Hepatocyte (in vitro differentiated cells): ENCODE measurements at regions not wholly inside any gene's neighbourhood (a gene's known extent, or its start where the extent isn't known, plus 50 kb on each side); places are given as distances from the start of the nearest gene placed in this dataset.

Experiments
- DNase-seq: peaks from one replicate; pipeline ENCODE4 v3.0.0-alpha.2; 2016; ENCODE audit warnings: low spot score
- H2AFZ ChIP-seq: fragments of 200-600 bp; sonication (generic); 2 replicates; pipeline ENCODE4 v1.6.0; 2016; ENCODE audit warnings: antibody characterized with exemption, mild to moderate bottlenecking
- H3K27ac ChIP-seq: fragments of 200-600 bp; sonication (generic); 2 replicates; pipeline ENCODE4 v1.5.1; 2016; ENCODE audit warnings: mild to moderate bottlenecking
- H3K27me3 ChIP-seq: fragments of 200-600 bp; sonication (generic); 2 replicates; pipeline ENCODE4 v1.6.1; 2016
- H3K36me3 ChIP-seq: fragments of 200-600 bp; sonication (generic); replicated peaks from 2 replicates; pipeline ENCODE4 v1.5.1; 2016; ENCODE audit warnings: low read depth; ENCODE audit not compliant: insufficient read depth
- H3K4me1 ChIP-seq: fragments of 200-600 bp; sonication (generic); 2 replicates; pipeline ENCODE4 v1.5.1; 2016; ENCODE audit warnings: mild to moderate bottlenecking, moderate library complexity; ENCODE audit not compliant: insufficient read depth
- H3K4me2 ChIP-seq: fragments of 200-600 bp; sonication (generic); 2 replicates; pipeline ENCODE4 v1.6.0; 2016
- H3K4me3 ChIP-seq: fragments of 200-600 bp; sonication (generic); 2 replicates; pipeline ENCODE4 v1.5.1; 2016; ENCODE audit warnings: mild to moderate bottlenecking
- H3K79me2 ChIP-seq: fragments of 200-600 bp; sonication (generic); 2 replicates; pipeline ENCODE4 v1.6.0; 2017; ENCODE audit warnings: mild to moderate bottlenecking
- H3K9me2 ChIP-seq: fragments of 200-600 bp; sonication (generic); replicated peaks from 2 replicates; pipeline ENCODE4 v1.6.0; 2017; ENCODE audit warnings: mild to moderate bottlenecking; ENCODE audit not compliant: insufficient read depth
- H3K9me3 ChIP-seq: fragments of 200-600 bp; sonication (generic); 2 replicates; pipeline ENCODE4 v1.5.1; 2016; ENCODE audit warnings: low read depth, mild to moderate bottlenecking
- H4K20me1 ChIP-seq: fragments of 200-600 bp; sonication (generic); 2 replicates; pipeline ENCODE4 v1.6.0; 2016; ENCODE audit warnings: mild to moderate bottlenecking; ENCODE audit not compliant: insufficient read depth, poor library complexity, severe bottlenecking
- CTCF ChIP-seq: fragments of 200-600 bp; sonication (generic); IDR thresholded peaks from 2 replicates; pipeline ENCODE4 v1.5.1; 2016; ENCODE audit warnings: antibody characterized with exemption, mild to moderate bottlenecking; ENCODE audit not compliant: poor library complexity
- EZH2 ChIP-seq: fragments of 200-600 bp; sonication (generic); IDR thresholded peaks from 2 replicates; pipeline ENCODE4 v1.6.1; 2016; ENCODE audit warnings: antibody characterized with exemption, mild to moderate bottlenecking, borderline replicate concordance
- EZH2phosphoT487 ChIP-seq: fragments of 200-600 bp; sonication (generic); IDR thresholded peaks from one replicate; pipeline ENCODE4 v1.6.1; 2018; ENCODE audit warnings: antibody characterized with exemption, mild to moderate bottlenecking, low read depth, moderate library complexity; ENCODE audit not compliant: unreplicated experiment, severe bottlenecking
- WGBS: methylation state at CpG from one replicate; pipeline ENCODE4 v1.1.6; 2016; ENCODE audit warnings: low lambda C conversion rate; ENCODE audit errors: missing lambda C conversion rate; 5-methylcytosine and 5-hydroxymethylcytosine counted together

GRCh38 chr13:110775576-110775975 lies 62.1 kb downstream of the ING1 start:
- Histone ChIP-seq H3K27me3 (no peaks in the 10 kb centered on the region), H3K4me2 (no peak overlapping the region), H4K20me1 (no peaks in the 10 kb centered on the region), H3K9me2 (no peaks in the 10 kb centered on the region), H3K36me3 (no peaks in the 10 kb centered on the region), H3K79me2 (no peaks in the 10 kb centered on the region), H3K4me3 (no peak overlapping the region), H3K4me1 (no peaks in the 10 kb centered on the region), H3K9me3 (no peaks in the 10 kb centered on the region), H3K27ac (no peak overlapping the region), H2AFZ (no peak overlapping the region)
- DNase-seq: no peak
- 89% methylated on average over 5 of the region's 5 CpGs for WGBS
- TF ChIP-seq CTCF (no peak), EZH2phosphoT487 (no peak), EZH2 (no peak)

DNA sequence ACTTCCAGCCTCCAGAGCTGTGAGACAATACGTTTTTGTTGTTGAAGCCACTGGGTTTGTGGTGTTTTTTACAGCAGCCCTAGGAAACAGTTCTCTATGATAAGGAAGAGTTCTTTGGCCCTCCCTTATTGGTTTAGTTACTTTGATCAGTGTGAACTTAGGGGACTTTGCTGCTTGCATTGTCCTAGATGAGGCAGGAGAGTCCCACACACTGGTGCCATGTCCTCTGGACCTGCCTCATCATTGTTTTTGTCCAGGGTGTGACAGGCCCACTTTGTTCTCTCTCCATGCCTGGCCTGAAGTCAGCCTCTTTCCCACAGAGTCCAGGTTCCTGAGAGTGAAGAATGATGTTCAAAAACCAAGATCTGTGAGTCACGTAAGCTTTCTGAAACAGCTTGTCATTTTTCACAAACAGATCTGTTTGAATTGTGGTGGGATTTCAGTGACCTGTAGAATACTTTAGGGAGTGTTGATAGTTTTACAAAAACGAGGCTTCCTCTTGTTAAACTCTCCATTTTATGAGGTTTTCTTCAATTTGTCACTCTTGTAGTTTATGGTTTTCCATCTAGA lies 63.8 kb downstream of the ING1 start:
- Histone ChIP-seq H3K36me3 (no peaks in the 10 kb centered on the region), H3K27me3 (no peaks in the 10 kb centered on the region), H4K20me1 (no peaks in the 10 kb centered on the region), H3K27ac (no peak overlapping the region), H3K4me2 (no peak overlapping the region), H3K9me2 (no peaks in the 10 kb centered on the region), H3K79me2 (no peaks in the 10 kb centered on the region), H3K4me3 (no peak overlapping the region), H3K4me1 (no peaks in the 10 kb centered on the region), H3K9me3 (no peaks in the 10 kb centered on the region), H2AFZ (no peak overlapping the region)
- 62% methylated on average over 3 of the region's 3 CpGs for WGBS
- no peak for TF ChIP-seq CTCF
- TF ChIP-seq EZH2phosphoT487: no peak
- TF ChIP-seq EZH2: no peak
- no peak for DNase-seq

- Histone ChIP-seq H3K9me2 (no peaks in the 10 kb centered on the region), H3K4me1 (no peaks in the 10 kb centered on the region), H4K20me1 (no peaks in the 10 kb centered on the region), H3K9me3 (no peaks in the 10 kb centered on the region), H3K4me2 (no peak overlapping the region), H3K4me3 (no peak overlapping the region), H3K36me3 (no peaks in the 10 kb centered on the region), H3K27me3 (no peaks in the 10 kb centered on the region), H3K27ac (no peak overlapping the region), H2AFZ (no peak overlapping the region), H3K79me2 (no peaks in the 10 kb centered on the region)
- no peak for TF ChIP-seq EZH2
- TF ChIP-seq EZH2phosphoT487: no peak
- TF ChIP-seq CTCF: no peak
- 64% methylated on average over 3 of the region's 3 CpGs for whole genome bisulfite sequencing
- DNase-seq: no peak
Observed at GRCh38 chr13:110779022-110779421, 65.5 kb downstream of the ING1 start.

DNA sequence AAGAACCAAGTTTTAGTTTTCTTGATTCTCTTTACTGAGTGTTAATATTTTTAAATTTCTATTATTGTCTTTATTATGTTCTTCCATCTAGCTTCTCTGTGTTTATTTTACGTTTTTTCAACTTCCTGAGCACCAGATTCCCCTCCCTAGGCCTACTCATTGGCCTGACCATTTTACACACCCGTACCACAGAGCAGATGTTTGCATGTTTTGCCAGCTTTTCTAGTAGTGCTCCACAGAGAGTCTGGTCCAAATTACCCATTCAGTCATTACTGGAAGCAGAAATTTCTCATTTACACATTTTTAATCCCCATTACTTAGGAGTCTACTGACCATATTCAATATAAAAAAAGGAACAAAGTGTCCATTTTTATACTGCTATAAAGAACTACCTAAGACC lies 66.9 kb downstream of the ING1 start:
- Histone ChIP-seq H3K4me3 (no peak overlapping the region), H3K36me3 (no peaks in the 10 kb centered on the region), H3K79me2 (no peaks in the 10 kb centered on the region), H3K4me2 (no peak overlapping the region), H3K4me1 (no peaks in the 10 kb centered on the region), H3K9me2 (no peaks in the 10 kb centered on the region), H3K27ac (no peak overlapping the region), H3K27me3 (no peaks in the 10 kb centered on the region), H2AFZ (no peak overlapping the region), H3K9me3 (no peaks in the 10 kb centered on the region), H4K20me1 (no peaks in the 10 kb centered on the region)
- WGBS: 50% methylated on average over 2 of the region's 2 CpGs
- DNase-seq: no peak
- TF ChIP-seq EZH2phosphoT487 (no peak), EZH2 (no peak), CTCF (no peak)
